GM12875 (cell line): ENCODE measurements at regions not wholly inside any gene's neighbourhood (a gene's known extent, or its start where the extent isn't known, plus 50 kb on each side); places are given as distances from the start of the nearest gene placed in this dataset.

Experiments used
- H3K4me3 ChIP-seq: one replicate; pipeline ENCODE4 v1.5.1; 2011; ENCODE audit warnings: low read depth, low read length, control low read depth
- TF ChIP-seq, protein P1 (sequence below): IDR thresholded peaks from 2 replicates; pipeline ENCODE4 v1.5.1; 2011; ENCODE audit warnings: low read depth, mild to moderate bottlenecking, control low read depth, inconsistent platforms, low read length, moderate library complexity, borderline replicate concordance; ENCODE audit not compliant: insufficient read depth

- TF ChIP-seq, protein P1, sequence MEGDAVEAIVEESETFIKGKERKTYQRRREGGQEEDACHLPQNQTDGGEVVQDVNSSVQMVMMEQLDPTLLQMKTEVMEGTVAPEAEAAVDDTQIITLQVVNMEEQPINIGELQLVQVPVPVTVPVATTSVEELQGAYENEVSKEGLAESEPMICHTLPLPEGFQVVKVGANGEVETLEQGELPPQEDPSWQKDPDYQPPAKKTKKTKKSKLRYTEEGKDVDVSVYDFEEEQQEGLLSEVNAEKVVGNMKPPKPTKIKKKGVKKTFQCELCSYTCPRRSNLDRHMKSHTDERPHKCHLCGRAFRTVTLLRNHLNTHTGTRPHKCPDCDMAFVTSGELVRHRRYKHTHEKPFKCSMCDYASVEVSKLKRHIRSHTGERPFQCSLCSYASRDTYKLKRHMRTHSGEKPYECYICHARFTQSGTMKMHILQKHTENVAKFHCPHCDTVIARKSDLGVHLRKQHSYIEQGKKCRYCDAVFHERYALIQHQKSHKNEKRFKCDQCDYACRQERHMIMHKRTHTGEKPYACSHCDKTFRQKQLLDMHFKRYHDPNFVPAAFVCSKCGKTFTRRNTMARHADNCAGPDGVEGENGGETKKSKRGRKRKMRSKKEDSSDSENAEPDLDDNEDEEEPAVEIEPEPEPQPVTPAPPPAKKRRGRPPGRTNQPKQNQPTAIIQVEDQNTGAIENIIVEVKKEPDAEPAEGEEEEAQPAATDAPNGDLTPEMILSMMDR: no peak
- H3K4me3 ChIP-seq: no peak overlapping the region
These were observed 541.4 kb downstream of the DACH1 start for GRCh38 chr13:71325556-71325955.

- TF ChIP-seq, protein P1: no peak
These were observed 543.7 kb downstream of the DACH1 start for GRCh38 chr13:71323266-71323665.

DNA sequence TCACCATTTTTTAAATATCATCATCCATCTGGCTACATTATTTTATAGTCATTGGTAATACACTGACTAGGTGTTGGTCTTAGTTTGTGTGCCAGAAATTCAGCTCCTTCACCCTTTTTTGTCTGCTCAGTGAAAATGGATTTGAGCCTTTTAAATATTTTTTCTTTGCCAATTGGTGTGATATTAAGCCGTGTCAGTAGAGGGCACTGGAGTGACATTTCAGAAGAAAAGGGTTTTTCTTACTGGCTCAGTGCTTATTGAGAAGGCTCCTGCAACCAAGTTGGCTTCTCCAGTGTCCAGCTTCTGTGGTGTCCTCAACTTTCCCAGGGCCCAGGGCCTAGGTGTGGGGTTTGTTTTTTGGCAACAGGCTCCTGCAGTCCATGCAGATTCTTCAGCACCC lies 546.6 kb downstream of the DACH1 start:
- TF ChIP-seq, protein P1: peak; percentile 46; the same call in 1 of the 2 replicates
- no peak overlapping the region for H3K4me3 ChIP-seq

More at GRCh38 chr13:71323266-71323665, 543.7 kb downstream of the DACH1 start:
- H3K4me3 ChIP-seq: no peak overlapping the region

GRCh38 chr13:71316792-71317363 lies 550.1 kb downstream of the DACH1 start:
- TF ChIP-seq, protein P1: no peak
- H3K4me3 ChIP-seq: no peak overlapping the region

DNA sequence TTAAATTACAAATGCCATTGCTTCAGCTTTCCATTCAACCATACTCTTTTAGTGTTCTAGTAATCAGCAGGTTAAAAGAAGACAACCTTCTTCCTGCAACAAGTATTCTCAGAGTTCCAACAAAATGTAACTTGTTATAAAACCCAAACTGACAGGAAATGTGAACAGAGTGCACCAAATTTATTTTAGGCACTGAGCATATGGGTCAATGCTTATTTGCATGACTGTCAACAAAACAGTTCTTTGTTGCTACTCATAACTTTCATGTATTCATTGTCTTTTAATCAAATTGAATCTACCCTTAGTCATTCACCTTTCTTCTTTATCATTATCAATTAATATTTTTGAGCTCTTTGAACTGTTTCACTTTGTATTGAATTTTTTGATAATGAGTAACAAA lies 554.1 kb downstream of the DACH1 start:
- H3K4me3 ChIP-seq: no peak overlapping the region
- TF ChIP-seq, protein P1: no peak

GRCh38 chr13:71309905-71310304 lies 557.1 kb downstream of the DACH1 start:
- H3K4me3 ChIP-seq: no peak overlapping the region
- TF ChIP-seq, protein P1: no peak

DNA sequence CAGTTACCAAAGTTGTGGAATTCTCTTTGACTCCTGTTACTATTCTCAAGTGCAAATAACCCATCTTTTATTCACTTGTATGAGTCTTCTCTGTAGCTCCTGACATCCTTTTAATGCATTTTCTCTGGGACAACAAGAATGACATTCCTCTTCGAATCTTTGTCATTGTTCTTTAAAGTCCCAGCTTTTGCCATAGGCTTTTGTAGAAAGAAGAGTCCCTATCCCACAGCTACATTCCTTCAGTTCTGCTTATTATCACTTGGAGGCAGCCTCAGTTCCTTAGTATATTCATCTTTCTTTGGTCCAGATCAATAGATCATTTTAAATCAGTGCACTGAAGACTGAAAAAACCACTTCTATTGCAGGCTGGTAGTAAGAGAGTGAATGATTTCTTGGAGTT lies 560.2 kb downstream of the DACH1 start:
- TF ChIP-seq, protein P1: no peak
- H3K4me3 ChIP-seq: no peak overlapping the region
